ENCODE measurements at regions not wholly inside any gene's neighbourhood (a gene's known extent, or its start where the extent isn't known, plus 50 kb on each side); places are given as distances from the start of the nearest gene placed in this dataset.

DNA sequence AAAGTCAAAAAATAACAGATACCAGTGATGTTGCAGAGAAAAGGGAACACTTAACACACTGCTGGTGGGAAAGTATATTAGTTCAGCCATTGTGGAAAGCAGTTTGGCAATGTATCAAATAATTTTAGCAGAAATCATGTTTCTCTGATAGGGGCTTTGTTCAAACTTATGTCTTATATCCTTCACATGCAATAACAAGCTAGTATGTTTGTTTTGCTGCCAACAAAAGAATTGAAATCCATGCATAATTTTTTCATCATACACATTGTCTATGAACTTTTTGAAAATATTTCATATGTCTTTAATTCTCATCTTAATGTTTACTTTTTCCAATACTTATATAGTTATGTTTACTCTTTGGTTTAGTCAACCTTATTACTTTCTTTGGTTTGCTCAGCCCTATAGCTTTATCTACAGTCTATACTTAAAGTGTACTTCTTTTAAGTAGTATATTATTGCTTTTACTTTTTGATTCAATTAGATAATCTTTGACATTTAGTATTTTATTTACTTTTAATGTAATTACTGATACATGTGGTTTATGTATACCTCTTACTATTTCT, 639.6 kb upstream of the CBLB start:
- Histone ChIP-seq H3K27me3 (ENCODE audit: insufficient read depth, low read length) (no peaks in the 10 kb centered on the region), H3K27ac (ENCODE audit: low read depth, low read length, poor library complexity, severe bottlenecking) (no peak overlapping the region), H3K36me3 (ENCODE audit: insufficient read depth, low read length) (no peaks in the 10 kb centered on the region), H2AFZ (ENCODE audit: low read length) (no peak overlapping the region), H3K4me1 (ENCODE audit: insufficient read depth, low read length, severe bottlenecking) (no peaks in the 10 kb centered on the region), H3K9ac (ENCODE audit: low read length) (no peak overlapping the region), H3K4me2 (ENCODE audit: low read length) (no peak overlapping the region), H3F3A (ENCODE audit: insufficient read depth, low read length) (no peaks in the 10 kb centered on the region), H4K20me1 (ENCODE audit: insufficient read depth, low read length) (no peaks in the 10 kb centered on the region), H3K9me3 (ENCODE audit: low read length) (no peaks in the 10 kb centered on the region), H3K79me2 (ENCODE audit: insufficient read depth, low read length) (no peaks in the 10 kb centered on the region), H3K9me2 (ENCODE audit: low read depth, low read length) (no peaks in the 10 kb centered on the region), H3K4me3 (ENCODE audit: low read depth, low read length, poor library complexity, severe bottlenecking) (no peak overlapping the region)
- no peak for TF ChIP-seq EZH2 (IDR thresholded peaks at IDR 0.05; ENCODE audit: borderline replicate concordance, low read length)
- TF ChIP-seq, protein P1, sequence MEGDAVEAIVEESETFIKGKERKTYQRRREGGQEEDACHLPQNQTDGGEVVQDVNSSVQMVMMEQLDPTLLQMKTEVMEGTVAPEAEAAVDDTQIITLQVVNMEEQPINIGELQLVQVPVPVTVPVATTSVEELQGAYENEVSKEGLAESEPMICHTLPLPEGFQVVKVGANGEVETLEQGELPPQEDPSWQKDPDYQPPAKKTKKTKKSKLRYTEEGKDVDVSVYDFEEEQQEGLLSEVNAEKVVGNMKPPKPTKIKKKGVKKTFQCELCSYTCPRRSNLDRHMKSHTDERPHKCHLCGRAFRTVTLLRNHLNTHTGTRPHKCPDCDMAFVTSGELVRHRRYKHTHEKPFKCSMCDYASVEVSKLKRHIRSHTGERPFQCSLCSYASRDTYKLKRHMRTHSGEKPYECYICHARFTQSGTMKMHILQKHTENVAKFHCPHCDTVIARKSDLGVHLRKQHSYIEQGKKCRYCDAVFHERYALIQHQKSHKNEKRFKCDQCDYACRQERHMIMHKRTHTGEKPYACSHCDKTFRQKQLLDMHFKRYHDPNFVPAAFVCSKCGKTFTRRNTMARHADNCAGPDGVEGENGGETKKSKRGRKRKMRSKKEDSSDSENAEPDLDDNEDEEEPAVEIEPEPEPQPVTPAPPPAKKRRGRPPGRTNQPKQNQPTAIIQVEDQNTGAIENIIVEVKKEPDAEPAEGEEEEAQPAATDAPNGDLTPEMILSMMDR (IDR thresholded peaks at IDR 0.05; ENCODE audit: low read length), result no peak

DNA sequence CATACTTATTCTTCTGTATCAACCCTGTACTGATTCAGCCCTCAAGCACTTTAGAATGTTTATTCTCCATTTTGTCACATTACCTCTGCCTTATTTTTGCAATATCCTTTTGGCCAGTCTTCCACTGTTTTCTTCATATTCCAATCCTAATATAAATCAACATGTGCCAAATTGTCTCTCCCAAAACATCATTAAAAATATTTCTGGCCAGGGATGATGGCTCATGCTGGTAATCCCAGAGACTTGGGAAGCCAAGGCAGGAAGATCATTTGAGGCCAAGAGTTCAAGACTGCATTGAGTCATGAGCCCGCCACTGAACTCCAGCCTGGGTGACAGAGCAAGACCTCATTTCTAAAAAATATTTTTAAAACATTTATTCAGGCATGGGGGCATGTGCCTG, 641.4 kb upstream of the CBLB start:
- H3K4me3 ChIP-seq (ENCODE audit: low read depth, low read length, poor library complexity, severe bottlenecking), result no peak overlapping the region
- H3K9me2 ChIP-seq (ENCODE audit: low read depth, low read length), result no peaks in the 10 kb centered on the region
- H3K9ac ChIP-seq (ENCODE audit: low read length), result no peak overlapping the region
- TF ChIP-seq, protein P1 (IDR thresholded peaks at IDR 0.05; ENCODE audit: low read length), result no peak
- TF ChIP-seq EZH2 (IDR thresholded peaks at IDR 0.05; ENCODE audit: borderline replicate concordance, low read length), result no peak
- no peaks in the 10 kb centered on the region for H3K27me3 ChIP-seq (ENCODE audit: insufficient read depth, low read length)
- H3K27ac ChIP-seq (ENCODE audit: low read depth, low read length, poor library complexity, severe bottlenecking), result no peak overlapping the region
- no peak overlapping the region for H3K4me2 ChIP-seq (ENCODE audit: low read length)
- H3F3A ChIP-seq (ENCODE audit: insufficient read depth, low read length), result no peaks in the 10 kb centered on the region
- H3K79me2 ChIP-seq (ENCODE audit: insufficient read depth, low read length), result no peaks in the 10 kb centered on the region
- no peaks in the 10 kb centered on the region for H3K9me3 ChIP-seq (ENCODE audit: low read length)
- H3K4me1 ChIP-seq (ENCODE audit: insufficient read depth, low read length, severe bottlenecking), result peaks cover 6% of the 10 kb centered on the region
- no peaks in the 10 kb centered on the region for H3K36me3 ChIP-seq (ENCODE audit: insufficient read depth, low read length)
- H2AFZ ChIP-seq (ENCODE audit: low read length), result no peak overlapping the region
- no peaks in the 10 kb centered on the region for H4K20me1 ChIP-seq (ENCODE audit: insufficient read depth, low read length)

DNA sequence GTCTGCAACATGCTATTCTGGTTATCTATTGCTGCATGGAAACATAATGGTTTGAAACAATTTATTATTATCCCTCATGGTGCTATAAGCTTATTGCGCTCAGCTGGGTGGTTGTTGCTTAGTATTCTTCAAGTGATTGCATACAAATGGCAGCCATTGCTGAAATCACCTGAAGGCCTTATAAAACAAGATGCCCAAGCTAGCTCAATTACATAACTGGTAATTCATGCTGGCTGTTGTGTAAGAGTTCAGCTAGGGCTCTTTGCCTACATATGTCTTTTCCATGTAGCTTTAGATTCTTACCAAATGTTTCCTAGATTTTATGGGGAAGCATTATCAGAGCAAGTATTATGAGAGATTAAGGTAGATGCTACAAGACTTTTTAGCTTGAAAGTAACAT, 644.0 kb upstream of the CBLB start:
- Histone ChIP-seq H3K9me2 (ENCODE audit: low read depth, low read length) (no peaks in the 10 kb centered on the region), H2AFZ (ENCODE audit: low read length) (no peak overlapping the region), H4K20me1 (ENCODE audit: insufficient read depth, low read length) (no peaks in the 10 kb centered on the region), H3K9ac (ENCODE audit: low read length) (no peak overlapping the region), H3K4me2 (ENCODE audit: low read length) (no peak overlapping the region), H3K79me2 (ENCODE audit: insufficient read depth, low read length) (no peaks in the 10 kb centered on the region), H3K27me3 (ENCODE audit: insufficient read depth, low read length) (no peaks in the 10 kb centered on the region), H3K9me3 (ENCODE audit: low read length) (no peaks in the 10 kb centered on the region), H3K4me1 (ENCODE audit: insufficient read depth, low read length, severe bottlenecking) (peaks cover 6% of the 10 kb centered on the region), H3F3A (ENCODE audit: insufficient read depth, low read length) (no peaks in the 10 kb centered on the region), H3K4me3 (ENCODE audit: low read depth, low read length, poor library complexity, severe bottlenecking) (no peak overlapping the region), H3K27ac (ENCODE audit: low read depth, low read length, poor library complexity, severe bottlenecking) (no peak overlapping the region), H3K36me3 (ENCODE audit: insufficient read depth, low read length) (no peaks in the 10 kb centered on the region)
- TF ChIP-seq, protein P1 (IDR thresholded peaks at IDR 0.05; ENCODE audit: low read length), result no peak
- no peak for TF ChIP-seq EZH2 (IDR thresholded peaks at IDR 0.05; ENCODE audit: borderline replicate concordance, low read length)

Data from OCI-LY1 (cell line).